Nephron (organoid): ENCODE measurements at regions not wholly inside any gene's neighbourhood (a gene's known extent, or its start where the extent isn't known, plus 50 kb on each side); places are given as distances from the start of the nearest gene placed in this dataset.

Experiments
- H3K27ac Mint-ChIP-seq, 3 experiments: 2 replicates each; pipeline ENCODE4 v1.8.0; 2020; ENCODE audit warnings: mixed read lengths in 3 of 3, mild to moderate bottlenecking in 2 of 3, moderate library complexity in 1 of 3
- H3K27me3 Mint-ChIP-seq: 2 replicates; pipeline ENCODE4 v1.8.0; 2021; ENCODE audit warnings: low read depth, mild to moderate bottlenecking, moderate library complexity, mixed read lengths
- H3K36me3 Mint-ChIP-seq: 2 replicates; pipeline ENCODE4 v1.8.0; 2020; ENCODE audit warnings: low read depth, mixed read lengths
- H3K4me1 Mint-ChIP-seq: 2 replicates; pipeline ENCODE4 v1.8.0; 2020; ENCODE audit warnings: mixed read lengths
- H3K4me3 Mint-ChIP-seq, 3 experiments: 2 replicates each; pipeline ENCODE4 v1.8.0; 2020; ENCODE audit warnings: mild to moderate bottlenecking in 3 of 3, mixed read lengths in 3 of 3, moderate library complexity in 2 of 3
- H3K9me3 Mint-ChIP-seq: 2 replicates; pipeline ENCODE4 v1.8.0; 2020; ENCODE audit warnings: mixed read lengths
- TF ChIP-seq, protein P1 (sequence below), 3 experiments: fragments of 200-600 bp; sonication (generic); IDR thresholded peaks; one replicate each; pipeline ENCODE4 v1.5.0; 2021; ENCODE audit warnings: antibody characterized with exemption in 3 of 3; ENCODE audit not compliant: unreplicated experiment in 3 of 3

DNA sequence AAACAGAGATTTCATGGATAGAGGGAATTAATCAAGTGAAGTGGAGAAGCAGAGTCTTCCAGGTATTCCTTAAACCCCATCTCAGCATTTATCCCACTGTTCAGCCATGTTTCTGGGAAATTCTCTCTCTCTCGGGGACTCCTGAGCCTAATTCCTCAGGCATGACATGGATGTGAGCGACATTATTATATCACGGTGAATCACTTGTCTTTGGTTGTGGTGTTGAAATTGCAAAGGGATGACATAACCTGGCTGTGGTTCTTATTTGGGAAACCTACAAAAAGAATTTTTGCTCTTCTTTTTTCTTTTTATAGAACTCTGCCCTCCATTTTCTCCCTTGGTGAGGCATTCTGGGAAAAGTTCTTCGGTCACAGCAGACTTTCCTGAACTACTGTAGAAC is 457.9 kb upstream of the PTGER4 start:
- Mint-ChIP-seq H3K9me3 (peaks cover 6% of the 10 kb centered on the region), H3K27ac (no peak overlapping the region), H3K4me1 (peaks cover 2% of the 10 kb centered on the region), H3K36me3 (no peaks in the 10 kb centered on the region), H3K27me3 (no peaks in the 10 kb centered on the region), H3K4me3 (no peak overlapping the region)
- TF ChIP-seq, protein P1, sequence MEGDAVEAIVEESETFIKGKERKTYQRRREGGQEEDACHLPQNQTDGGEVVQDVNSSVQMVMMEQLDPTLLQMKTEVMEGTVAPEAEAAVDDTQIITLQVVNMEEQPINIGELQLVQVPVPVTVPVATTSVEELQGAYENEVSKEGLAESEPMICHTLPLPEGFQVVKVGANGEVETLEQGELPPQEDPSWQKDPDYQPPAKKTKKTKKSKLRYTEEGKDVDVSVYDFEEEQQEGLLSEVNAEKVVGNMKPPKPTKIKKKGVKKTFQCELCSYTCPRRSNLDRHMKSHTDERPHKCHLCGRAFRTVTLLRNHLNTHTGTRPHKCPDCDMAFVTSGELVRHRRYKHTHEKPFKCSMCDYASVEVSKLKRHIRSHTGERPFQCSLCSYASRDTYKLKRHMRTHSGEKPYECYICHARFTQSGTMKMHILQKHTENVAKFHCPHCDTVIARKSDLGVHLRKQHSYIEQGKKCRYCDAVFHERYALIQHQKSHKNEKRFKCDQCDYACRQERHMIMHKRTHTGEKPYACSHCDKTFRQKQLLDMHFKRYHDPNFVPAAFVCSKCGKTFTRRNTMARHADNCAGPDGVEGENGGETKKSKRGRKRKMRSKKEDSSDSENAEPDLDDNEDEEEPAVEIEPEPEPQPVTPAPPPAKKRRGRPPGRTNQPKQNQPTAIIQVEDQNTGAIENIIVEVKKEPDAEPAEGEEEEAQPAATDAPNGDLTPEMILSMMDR (IDR thresholded peaks at IDR 0.05; ENCODE audit: unreplicated experiment in 3 of 3): no peak

DNA sequence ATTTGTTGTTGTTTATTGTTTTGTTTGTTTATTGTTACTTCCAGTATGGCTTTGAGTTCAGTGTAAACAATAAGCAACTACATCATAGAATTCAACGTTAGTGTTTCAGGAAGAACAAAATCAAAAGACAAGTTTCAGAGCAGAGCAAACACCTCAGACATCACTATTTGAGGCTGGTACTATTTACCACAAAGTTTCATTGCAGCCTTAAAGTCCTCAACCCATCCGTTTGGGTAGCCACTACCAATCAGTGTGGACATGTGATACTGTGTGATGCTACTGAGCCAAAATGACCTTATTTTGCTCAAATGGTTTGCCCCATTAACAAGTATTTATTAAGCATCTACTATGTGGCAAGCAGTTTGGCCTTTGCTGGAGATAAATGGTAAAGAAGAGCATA is 458.5 kb upstream of the PTGER4 start:
- no peak overlapping the region for H3K27ac Mint-ChIP-seq
- H3K27me3 Mint-ChIP-seq: no peaks in the 10 kb centered on the region

DNA sequence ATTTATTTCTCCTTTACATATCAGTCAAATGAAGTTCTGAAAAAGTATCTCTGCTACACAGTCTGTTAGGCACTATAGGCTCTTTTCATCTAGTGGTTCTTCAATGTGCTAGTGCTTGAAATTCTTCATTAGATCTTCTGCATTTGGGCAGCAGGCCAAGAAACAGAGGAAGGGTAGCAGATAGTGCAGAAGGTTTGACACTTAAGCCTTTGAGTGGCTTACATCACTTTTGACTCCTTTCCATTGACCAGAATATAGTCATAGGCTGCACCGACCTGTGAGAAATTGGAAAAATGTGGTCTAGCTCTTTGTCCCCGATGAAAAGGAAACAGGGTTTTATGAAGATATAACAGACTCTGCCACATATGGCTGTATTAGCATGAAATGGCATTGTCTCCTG is 459.5 kb upstream of the PTGER4 start:
- Mint-ChIP-seq H3K27me3 (no peaks in the 10 kb centered on the region), H3K4me1 (no peaks in the 10 kb centered on the region)

More for the DNA sequence above, 458.5 kb upstream of the PTGER4 start:
- TF ChIP-seq, protein P1 (IDR thresholded peaks at IDR 0.05; ENCODE audit: unreplicated experiment in 3 of 3): no peak
- no peaks in the 10 kb centered on the region for H3K4me1 Mint-ChIP-seq
- H3K36me3 Mint-ChIP-seq: no peaks in the 10 kb centered on the region
- no peak overlapping the region for H3K4me3 Mint-ChIP-seq
- H3K9me3 Mint-ChIP-seq: peaks cover 6% of the 10 kb centered on the region

DNA sequence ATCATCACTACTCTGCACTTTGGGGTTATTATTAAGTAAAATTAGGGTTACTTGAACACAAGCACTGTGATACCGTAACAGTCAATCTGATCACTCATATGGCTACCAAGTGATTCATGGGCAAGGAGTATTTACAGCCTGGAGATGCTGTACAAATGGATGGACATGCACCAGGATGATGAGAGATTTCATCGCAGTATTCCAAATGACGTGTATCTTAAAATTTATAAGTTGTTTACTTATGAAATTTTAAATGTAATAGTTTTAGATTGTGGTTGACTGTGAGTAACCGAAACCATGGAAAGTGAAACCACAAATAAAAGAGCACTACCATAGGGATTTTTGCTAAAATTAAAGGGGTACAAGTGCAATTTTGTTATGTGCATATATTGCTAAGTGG is 462.2 kb upstream of the PTGER4 start:
- TF ChIP-seq, protein P1 (IDR thresholded peaks at IDR 0.05; ENCODE audit: unreplicated experiment in 3 of 3): no peak
- H3K9me3 Mint-ChIP-seq: peaks cover 6% of the 10 kb centered on the region
- H3K4me1 Mint-ChIP-seq: no peaks in the 10 kb centered on the region
- no peaks in the 10 kb centered on the region for H3K27me3 Mint-ChIP-seq
- H3K27ac Mint-ChIP-seq: no peak overlapping the region
- H3K4me3 Mint-ChIP-seq: no peak overlapping the region
- no peaks in the 10 kb centered on the region for H3K36me3 Mint-ChIP-seq

More for the DNA sequence above, 459.5 kb upstream of the PTGER4 start:
- TF ChIP-seq, protein P1 (IDR thresholded peaks at IDR 0.05; ENCODE audit: unreplicated experiment in 3 of 3): no peak
- peaks cover 6% of the 10 kb centered on the region for H3K9me3 Mint-ChIP-seq
- no peaks in the 10 kb centered on the region for H3K36me3 Mint-ChIP-seq
- H3K27ac Mint-ChIP-seq: no peak overlapping the region
- H3K4me3 Mint-ChIP-seq: no peak overlapping the region

DNA sequence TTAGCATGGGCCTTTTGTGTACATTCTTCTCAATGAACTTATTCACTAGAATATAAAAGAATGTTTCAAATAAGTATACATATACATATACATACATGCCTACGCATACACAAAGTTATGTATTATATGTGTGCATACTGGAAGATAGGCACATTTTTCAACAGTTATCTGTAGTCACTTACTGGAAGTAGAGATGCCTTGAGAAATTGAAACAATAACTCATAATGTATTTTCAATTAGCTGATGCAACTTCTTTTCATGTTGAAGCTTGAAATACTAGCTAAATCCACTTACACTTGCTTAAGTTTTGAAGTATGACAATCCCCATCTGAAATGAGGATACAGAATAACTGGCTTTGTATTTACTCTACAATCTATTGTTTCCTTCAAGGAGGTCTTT is 469.0 kb upstream of the PTGER4 start:
- Mint-ChIP-seq H3K36me3 (no peaks in the 10 kb centered on the region), H3K4me1 (no peaks in the 10 kb centered on the region), H3K9me3 (no peaks in the 10 kb centered on the region), H3K27ac (no peak overlapping the region), H3K27me3 (no peaks in the 10 kb centered on the region), H3K4me3 (no peak overlapping the region)
- TF ChIP-seq, protein P1 (IDR thresholded peaks at IDR 0.05; ENCODE audit: unreplicated experiment in 3 of 3): no peak

DNA sequence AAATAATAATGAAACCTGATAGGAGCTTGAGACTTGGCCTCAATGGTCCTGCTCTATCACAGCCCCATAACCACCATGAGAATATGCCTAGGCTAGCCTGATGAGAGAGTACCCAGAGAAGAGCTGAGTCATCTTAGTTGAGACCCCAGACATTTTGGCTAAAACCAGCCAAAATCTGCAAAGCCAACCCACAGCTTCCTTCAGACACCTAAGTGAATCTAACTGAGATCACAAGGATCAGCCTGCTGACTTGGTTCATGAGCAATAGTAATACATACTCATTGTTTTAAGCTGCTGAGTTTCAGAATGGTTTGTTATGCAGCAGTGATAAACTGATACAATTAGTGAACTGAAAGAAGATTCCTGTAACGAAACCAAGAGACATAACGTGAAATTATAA is 473.7 kb upstream of the PTGER4 start:
- H3K27me3 Mint-ChIP-seq: no peaks in the 10 kb centered on the region
- peaks cover 11% of the 10 kb centered on the region for H3K4me1 Mint-ChIP-seq
- no peak overlapping the region for H3K27ac Mint-ChIP-seq
- H3K9me3 Mint-ChIP-seq: no peaks in the 10 kb centered on the region
- H3K36me3 Mint-ChIP-seq: no peaks in the 10 kb centered on the region
- no peak overlapping the region for H3K4me3 Mint-ChIP-seq
- TF ChIP-seq, protein P1 (IDR thresholded peaks at IDR 0.05; ENCODE audit: unreplicated experiment in 3 of 3): no peak
